Ammon's horn (tissue), 1 donor: ENCODE measurements at regions not wholly inside any gene's neighbourhood (a gene's known extent, or its start where the extent isn't known, plus 50 kb on each side); places are given as distances from the start of the nearest gene placed in this dataset.

Experiments used
- DNase-seq: peaks from one replicate; pipeline ENCODE4 v3.0.0-alpha.2; 2016; ENCODE audit warnings: low spot score

DNA sequence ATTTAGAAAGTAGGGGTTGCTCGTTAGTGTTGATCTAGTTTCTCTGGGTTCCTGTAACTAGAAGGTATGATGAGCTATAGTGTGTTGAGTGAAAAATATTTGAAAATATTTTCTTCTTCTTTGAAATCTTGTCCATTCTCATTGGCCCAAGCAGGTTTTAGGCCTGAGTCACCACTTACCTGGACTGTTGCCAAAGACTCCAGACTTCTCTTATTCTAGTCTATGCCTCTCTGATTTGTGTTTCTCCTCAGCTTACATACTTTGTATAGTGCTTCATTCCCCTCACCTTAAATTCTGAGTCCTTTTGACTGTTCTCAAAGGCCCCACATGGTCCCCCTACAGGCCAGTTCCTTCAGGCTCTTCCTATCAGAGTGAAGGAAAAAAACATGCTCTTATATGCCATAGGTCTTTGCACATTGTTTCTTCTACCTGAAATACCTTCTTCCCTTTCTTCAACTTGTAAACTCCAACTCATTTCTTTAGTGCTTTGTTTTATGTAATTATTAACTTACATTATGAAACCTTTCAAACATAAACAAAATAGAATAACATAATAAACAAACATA lies 258.2 kb downstream of the PPP1R2C start:
- DNase-seq, result no peak

DNA sequence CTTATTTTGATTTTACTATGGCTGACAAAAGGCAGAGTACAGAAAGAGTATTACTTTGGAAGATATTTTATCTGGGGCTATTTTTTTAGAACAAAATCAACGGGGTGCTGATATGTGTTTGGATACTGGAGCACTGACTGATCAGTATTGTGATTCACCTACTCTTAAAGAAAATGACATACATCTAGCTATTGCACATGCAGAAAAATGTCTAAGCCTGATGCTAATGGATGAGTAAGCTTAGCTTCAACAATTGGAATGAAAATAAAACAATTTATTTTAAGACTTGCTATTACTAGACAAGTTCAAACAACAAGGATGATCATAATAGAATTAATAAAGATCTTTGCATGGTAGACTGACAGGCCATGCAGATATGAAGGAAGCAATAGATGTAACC lies 262.0 kb downstream of the PPP1R2C start:
- DNase-seq, result no peak

- DNase-seq, result no peak
Observed at GRCh38 chrX:42505016-42505415, 272.9 kb downstream of the PPP1R2C start.

DNA sequence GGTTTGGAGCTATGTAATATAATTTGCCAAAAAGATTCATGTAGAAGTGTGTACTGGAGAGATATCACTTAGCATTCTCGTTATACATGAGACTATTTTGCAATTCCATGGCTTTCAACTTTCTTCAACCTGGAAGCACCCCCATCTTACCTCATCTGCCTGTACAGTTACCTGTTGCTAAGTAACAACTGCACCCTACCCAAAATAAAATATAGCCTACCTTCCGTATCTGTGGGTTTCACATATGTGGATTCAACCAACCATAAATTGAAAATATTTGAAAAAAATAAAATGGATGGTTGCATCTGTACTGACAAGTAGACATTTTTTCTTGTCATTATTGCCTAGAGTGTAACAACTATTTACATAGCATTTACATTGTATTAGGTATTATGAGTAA lies 278.3 kb downstream of the PPP1R2C start:
- no peak for DNase-seq

DNA sequence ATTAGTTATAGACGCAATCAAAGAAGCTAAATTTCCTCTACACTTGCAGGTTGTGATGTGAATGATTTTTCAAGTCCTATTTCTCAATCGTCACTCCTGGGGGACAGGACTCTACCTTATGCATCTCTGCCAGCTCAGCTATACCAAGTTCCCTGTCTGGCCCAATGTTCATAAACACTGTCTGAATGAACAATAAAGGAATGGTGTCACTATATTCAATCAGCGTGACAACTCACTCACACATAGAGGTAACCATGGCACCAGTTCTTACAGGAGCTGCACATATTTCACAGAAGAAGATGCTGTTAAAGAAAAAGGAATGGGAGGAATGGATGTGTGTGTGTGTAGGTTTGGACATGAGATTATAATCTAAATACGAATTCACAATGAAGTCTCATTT lies 280.6 kb downstream of the PPP1R2C start:
- no peak for DNase-seq

DNA sequence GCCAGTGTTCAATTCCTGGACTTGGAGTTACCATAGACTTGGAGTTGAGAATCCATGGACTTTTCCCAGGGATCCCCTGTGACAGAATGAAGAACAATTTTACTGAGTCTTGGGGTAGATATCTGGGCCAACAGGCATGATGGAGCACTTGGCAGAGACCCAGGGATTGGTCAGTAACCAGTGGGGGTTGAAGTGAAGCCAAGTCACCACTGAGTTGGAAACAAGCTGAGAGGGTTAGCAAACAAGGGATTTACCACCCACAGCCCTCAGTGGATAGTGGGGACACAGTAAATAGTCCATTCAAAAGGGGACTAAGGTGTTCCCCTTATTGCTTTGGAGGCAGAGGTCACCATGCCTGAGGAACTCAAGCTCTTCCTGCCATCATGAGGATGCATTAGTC lies 281.7 kb downstream of the PPP1R2C start:
- no peak for DNase-seq

DNA sequence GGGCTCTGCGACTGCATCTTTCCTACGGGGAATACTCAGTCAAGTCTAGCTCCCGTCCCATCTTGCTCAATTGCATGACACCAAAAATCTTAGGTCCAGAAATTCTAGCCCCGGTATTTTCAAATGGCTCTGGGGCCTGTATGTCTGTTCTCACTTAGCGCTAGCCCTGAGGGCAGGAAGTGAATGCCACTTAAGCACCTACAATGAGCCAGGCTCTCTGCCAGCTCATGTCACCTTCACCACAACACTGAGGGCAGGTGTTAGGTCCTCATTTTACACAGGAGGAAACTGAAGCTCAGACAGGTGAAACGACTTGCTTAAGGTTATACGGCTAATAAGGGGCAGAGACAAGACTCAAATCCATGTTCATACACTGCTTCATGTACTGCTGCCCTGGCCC lies 282.8 kb downstream of the PPP1R2C start:
- no peak for DNase-seq

DNA sequence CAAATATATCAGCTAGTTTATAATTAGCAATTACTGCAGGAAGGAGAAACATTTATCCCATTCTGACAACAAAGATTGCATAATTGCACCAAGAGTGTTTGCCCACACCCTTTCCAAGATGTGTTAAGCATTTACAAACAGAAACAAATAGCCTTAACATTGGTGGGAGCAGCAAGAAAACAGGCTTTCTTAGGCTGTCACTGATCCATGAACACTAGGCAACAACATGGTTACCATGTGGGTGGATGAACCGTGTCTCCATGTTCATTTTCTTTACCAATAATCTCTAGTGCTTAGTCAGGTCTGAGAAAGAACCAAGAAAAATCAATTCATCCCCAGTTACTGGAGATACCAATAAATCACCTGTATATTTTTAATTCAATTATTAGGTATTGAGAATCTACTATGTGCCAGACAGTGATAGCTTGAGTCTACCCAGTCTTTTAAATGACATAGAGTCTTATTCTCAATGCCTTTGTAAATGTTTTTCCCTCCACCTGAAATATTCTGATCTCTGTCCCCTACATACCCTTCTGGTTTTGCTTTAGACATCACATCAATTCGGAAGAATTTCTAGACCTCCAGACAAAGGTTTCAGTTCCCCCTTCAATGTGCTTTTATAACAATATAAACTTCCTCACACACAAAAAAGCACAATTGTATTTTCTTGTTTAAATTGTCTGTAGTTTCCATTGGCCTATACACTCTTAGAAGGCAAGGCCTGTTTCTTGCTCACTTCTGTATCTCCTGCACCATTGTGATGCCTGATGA lies 286.6 kb downstream of the PPP1R2C start:
- DNase-seq, result no peak

GRCh38 chrX:42490111-42490510 lies 287.9 kb downstream of the PPP1R2C start:
- DNase-seq, result no peak

DNA sequence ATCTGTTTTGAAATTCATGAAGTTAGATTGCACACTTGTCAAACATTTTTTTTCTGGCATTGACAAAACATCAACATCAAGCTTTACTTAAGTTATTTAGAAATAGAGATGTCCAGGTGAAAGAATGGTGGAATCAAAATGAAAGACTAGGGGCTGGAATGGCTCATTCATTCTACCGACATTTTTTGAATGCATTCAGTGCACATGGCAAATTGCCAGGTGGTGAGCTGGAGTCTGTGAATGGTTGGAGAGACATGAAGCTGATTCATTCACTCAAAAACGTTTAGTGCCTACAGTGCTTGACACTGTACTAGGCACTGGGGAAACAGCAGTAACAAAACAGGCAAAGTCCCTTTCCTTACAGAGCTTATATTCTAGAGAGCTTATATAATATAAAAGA lies 292.4 kb downstream of the PPP1R2C start:
- no peak for DNase-seq

- no peak for DNase-seq
Observed at GRCh38 chrX:42484233-42484632, 293.7 kb downstream of the PPP1R2C start.

DNA sequence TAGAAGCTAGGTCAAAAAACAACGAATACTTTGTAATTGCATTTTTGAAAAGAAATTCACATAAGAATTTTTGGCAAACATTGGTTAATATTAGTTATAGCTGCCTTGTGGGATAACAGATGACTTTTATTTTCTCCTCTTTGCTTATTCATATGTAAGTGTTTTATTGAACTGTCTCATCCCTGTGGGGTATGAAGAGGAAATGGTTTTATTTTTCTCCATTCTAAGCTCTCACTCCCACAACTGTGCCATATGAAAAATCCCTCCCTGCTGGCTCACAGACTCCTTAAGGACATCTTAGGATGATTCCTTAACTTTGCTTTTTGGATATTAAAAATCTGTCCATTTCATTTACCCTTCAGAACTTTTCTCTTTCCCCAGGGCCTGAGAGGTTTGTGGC lies 300.6 kb downstream of the PPP1R2C start:
- DNase-seq, result no peak

DNA sequence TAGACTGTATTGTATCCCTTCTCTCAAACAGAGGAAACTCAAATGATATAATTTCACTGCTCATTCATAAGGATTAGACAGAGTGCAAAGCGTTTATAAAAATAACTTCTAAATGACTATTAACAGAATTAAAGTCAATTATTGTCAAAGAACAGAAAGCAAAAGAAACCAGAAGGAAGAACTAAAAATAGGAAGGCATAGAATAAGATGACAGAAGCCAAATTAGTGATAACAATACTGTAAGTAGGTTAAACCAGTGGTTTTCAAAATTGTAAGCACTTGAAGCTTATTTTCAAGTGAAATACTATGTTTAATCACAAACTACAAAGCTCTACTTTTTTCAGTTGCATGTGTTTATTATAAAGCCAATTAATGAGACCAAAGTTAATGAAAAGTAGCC lies 305.2 kb downstream of the PPP1R2C start:
- no peak for DNase-seq

DNA sequence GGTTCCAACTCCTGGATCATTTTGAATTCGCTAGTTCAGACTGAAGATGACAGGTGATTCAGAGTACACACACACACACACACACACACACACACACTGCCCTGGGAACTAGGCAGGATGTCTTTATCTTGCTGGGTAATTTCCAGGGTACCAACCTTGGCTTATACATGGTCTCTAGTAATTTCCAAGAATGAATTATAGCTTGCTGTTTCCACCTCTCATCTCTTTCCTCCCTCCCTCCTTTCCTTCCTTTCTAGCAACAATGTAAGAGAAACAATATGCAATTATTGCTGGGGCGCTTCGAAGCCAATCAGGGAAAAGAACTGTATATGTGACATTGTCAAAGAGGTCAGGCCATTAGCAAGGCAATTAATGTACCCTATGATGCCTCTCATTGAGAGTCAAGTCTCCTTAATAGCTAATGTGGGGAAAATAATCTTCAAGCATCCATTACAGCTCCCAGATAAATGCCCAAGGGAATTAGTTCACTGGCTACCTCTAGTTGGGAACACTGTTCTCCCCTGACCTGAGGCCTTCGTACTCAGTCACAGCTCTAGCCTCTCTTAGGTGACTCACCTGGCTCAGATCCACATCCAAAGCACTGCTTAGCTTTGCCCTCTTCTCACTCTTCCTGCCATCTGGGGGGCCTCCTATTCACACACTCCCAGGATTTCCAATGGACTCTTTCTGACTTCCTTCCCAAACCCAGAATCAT lies 311.5 kb downstream of the PPP1R2C start:
- no peak for DNase-seq

DNA sequence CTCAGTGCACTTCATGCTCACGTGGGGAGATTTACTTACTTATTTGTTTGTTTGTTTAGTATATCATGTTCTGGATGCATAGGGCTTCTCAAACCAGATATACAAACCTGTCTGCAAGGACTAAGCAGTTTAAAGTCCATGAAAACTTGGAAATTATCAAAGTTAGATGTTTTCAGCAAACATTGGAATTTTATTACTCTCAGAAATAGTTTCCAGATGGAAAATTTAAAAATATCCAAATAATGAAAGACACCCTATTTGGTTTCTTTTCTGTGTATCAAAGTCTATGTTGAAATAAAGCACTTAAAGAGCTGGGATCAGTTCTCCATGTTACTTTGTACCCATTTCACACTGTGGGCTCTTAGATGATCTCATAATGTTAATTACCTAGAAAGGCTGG lies 312.1 kb downstream of the PPP1R2C start:
- DNase-seq, result no peak

DNA sequence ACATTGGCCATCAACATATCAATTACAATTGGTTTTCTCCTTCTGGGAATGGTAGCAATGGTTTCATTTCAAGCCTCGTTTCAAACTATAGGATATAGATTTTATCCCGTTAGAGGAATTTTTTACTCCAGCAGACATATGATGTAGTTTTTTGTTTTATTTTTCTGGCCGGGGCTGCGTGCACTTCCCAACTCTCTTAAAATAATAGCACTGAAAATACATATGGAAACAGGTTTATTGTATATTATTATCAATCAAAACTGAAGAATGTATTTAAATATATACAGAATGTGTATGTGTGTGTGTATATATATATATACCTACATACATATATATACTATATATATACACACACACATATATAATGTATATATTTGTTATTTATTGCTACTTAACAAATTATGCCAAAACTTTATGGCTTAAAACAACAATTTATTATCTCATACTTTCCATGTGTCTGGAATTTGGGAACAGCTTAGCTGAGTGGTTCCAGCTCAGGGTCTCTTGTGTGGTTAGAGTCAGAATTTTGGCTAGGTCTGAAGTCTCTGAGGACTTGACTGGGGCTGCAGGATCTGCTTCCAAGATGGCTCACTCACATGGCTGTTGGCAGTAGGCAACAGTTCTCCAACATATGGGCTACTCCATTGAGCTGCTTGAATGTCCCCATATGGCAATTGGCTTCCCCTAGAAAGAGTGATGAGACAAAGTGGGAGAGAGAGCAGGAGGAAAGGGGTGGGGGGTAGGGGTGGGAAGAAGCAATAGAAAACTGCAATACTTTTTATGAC lies 314.1 kb downstream of the PPP1R2C start:
- DNase-seq, result no peak

DNA sequence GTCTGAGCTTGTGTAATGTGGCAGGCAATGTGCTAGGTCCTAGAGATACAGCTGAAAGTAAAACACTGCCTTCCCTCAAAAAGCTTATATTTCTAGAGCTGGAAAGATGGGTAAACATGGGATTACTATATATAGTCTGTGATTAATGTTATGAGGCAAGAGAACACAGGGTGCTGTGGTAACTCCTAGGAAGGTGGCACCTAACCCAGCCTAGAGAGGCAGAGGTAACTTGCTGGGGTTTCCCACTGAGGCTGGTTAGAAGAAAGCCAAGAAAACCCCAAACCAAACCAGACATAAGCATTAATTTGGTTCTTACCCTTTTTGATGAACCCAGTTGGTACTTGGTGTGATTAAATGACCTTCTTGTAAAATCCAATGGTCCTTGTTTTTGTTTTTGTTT lies 315.0 kb downstream of the PPP1R2C start:
- DNase-seq, result no peak

- DNase-seq, result no peak
Observed at GRCh38 chrX:42460706-42461105, 317.3 kb downstream of the PPP1R2C start.

DNA sequence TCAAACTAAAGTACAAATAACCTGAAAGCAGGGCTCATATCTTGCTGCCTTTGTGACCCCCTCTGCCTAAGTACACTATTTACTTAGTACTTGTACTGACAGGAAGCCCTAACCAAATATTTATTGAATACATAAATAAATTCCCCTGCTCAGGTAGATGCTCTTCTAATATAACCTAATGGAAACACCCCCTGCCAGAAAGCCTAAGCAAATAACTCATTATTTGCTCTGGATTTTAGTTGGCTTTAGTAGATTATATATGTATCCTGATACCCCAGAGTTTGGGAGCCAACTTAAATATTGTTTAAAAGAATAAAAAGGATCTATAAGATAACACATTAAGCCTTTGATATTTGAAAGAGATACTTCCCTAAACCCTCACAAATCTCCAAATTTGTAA lies 318.2 kb downstream of the PPP1R2C start:
- no peak for DNase-seq

DNA sequence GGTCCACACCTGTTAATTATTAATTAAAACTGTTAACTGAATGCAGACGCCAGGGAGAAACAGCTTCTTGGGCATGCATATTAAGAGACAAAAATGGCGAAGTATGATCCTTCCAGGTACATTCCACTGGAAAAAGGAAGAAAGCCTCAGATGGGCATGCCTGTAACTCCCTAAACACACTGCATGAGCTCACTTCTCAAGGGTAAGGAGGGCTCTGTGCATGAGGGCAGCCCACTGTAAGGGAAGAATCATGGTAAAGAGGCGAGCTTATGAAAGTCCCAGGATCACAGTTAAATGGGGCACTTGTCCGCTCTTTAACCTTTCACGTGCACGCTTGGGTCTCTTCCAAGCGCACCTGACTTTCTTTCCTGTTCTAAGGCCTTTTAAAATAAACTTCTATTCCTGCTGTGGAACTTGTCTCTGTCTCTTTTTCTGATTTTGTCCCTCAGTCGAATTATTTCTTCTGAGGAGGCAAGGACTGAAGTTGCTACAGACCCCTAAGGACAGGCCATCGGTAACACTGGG lies 321.7 kb downstream of the PPP1R2C start:
- no peak for DNase-seq

- no peak for DNase-seq
Observed at GRCh38 chrX:42450228-42450627, 327.7 kb downstream of the PPP1R2C start.

- no peak for DNase-seq
Observed at GRCh38 chrX:42443267-42443666, 334.7 kb downstream of the PPP1R2C start.
